Astrocyte (in vitro differentiated cells and primary cell): ENCODE measurements at regions not wholly inside any gene's neighbourhood (a gene's known extent, or its start where the extent isn't known, plus 50 kb on each side); places are given as distances from the start of the nearest gene placed in this dataset.

Source experiments
- DNase-seq: peaks from one replicate; pipeline ENCODE4 v3.0.0-alpha.2; 2010; ENCODE audit warnings: low read depth
- FAIRE-seq: peaks from 2 replicates; lab custom pipeline; 2011; peaks lifted over from hg19 to GRCh38; lab: Jason Lieb, UNC
- H2AFZ ChIP-seq: 2 replicates; pipeline ENCODE4 v1.6.0; 2012; ENCODE audit warnings: low read depth, low read length, inconsistent platforms
- H3K27ac ChIP-seq: 2 replicates; pipeline ENCODE4 v1.5.1; 2011; ENCODE audit warnings: low read depth, low read length, inconsistent platforms
- H3K27me3 ChIP-seq: 2 replicates; pipeline ENCODE4 v1.6.0; 2011; ENCODE audit warnings: low read length, inconsistent platforms; ENCODE audit not compliant: insufficient read depth
- H3K36me3 ChIP-seq: 2 replicates; pipeline ENCODE4 v1.5.1; 2011; ENCODE audit warnings: low read length, inconsistent platforms; ENCODE audit not compliant: insufficient read depth
- H3K4me1 ChIP-seq: 2 replicates; pipeline ENCODE4 v1.5.1; 2011; ENCODE audit warnings: low read length, inconsistent platforms; ENCODE audit not compliant: insufficient read depth
- H3K4me2 ChIP-seq: 2 replicates; pipeline ENCODE4 v1.6.0; 2012; ENCODE audit warnings: low read length, inconsistent platforms
- H3K4me3 ChIP-seq: 2 replicates; pipeline ENCODE4 v1.5.1; 2011; ENCODE audit warnings: low read depth, mild to moderate bottlenecking, low read length, inconsistent platforms; ENCODE audit not compliant: insufficient read depth
- H3K79me2 ChIP-seq: 2 replicates; pipeline ENCODE4 v1.6.0; 2012; ENCODE audit warnings: mild to moderate bottlenecking, low read length, inconsistent platforms; ENCODE audit not compliant: insufficient read depth
- H3K9ac ChIP-seq: 2 replicates; pipeline ENCODE4 v1.6.0; 2012; ENCODE audit warnings: mild to moderate bottlenecking, low read length, inconsistent platforms
- H3K9me3 ChIP-seq: 2 replicates; pipeline ENCODE4 v1.5.1; 2012; ENCODE audit warnings: low read depth, mild to moderate bottlenecking, low read length, inconsistent platforms; ENCODE audit not compliant: insufficient read depth
- H4K20me1 ChIP-seq: 2 replicates; pipeline ENCODE4 v1.6.0; 2012; ENCODE audit warnings: low read length, inconsistent platforms; ENCODE audit not compliant: insufficient read depth
- H3K27ac Mint-ChIP-seq: one replicate; pipeline ENCODE4 v1.8.0; 2021; ENCODE audit warnings: mild to moderate bottlenecking, mixed read lengths; ENCODE audit not compliant: unreplicated experiment
- H3K27me3 Mint-ChIP-seq: one replicate; pipeline ENCODE4 v1.8.0; 2021; ENCODE audit warnings: low read depth, mixed read lengths; ENCODE audit not compliant: unreplicated experiment
- H3K36me3 Mint-ChIP-seq: one replicate; pipeline ENCODE4 v1.8.0; 2021; ENCODE audit warnings: low read depth, mixed read lengths; ENCODE audit not compliant: unreplicated experiment
- H3K4me1 Mint-ChIP-seq: one replicate; pipeline ENCODE4 v1.8.0; 2021; ENCODE audit warnings: low read depth, mixed read lengths; ENCODE audit not compliant: unreplicated experiment
- H3K4me3 Mint-ChIP-seq: one replicate; pipeline ENCODE4 v1.8.0; 2021; ENCODE audit warnings: mild to moderate bottlenecking, moderate library complexity, mixed read lengths; ENCODE audit not compliant: unreplicated experiment
- H3K9me3 Mint-ChIP-seq: one replicate; pipeline ENCODE4 v1.8.0; 2021; ENCODE audit warnings: mild to moderate bottlenecking, mixed read lengths; ENCODE audit not compliant: unreplicated experiment
- CTCF ChIP-seq: IDR thresholded peaks from 2 replicates; pipeline ENCODE4 v1.5.1; 2011; ENCODE audit warnings: low read depth, mild to moderate bottlenecking, inconsistent platforms, low read length, moderate library complexity; ENCODE audit not compliant: insufficient read depth
- EZH2 ChIP-seq: IDR thresholded peaks from 2 replicates; pipeline ENCODE4 v1.6.1; 2012; ENCODE audit warnings: mild to moderate bottlenecking, low read length, inconsistent platforms; ENCODE audit not compliant: insufficient read depth

- Histone ChIP-seq H3K9me3 (peaks cover 2% of the 10 kb centered on the region), H3K27ac (no peak overlapping the region), H3K4me1 (peaks cover 10% of the 10 kb centered on the region), H3K27me3 (no peaks in the 10 kb centered on the region), H3K4me3 (no peak overlapping the region), H4K20me1 (no peaks in the 10 kb centered on the region), H2AFZ (no peak overlapping the region), H3K36me3 (no peaks in the 10 kb centered on the region), H3K9ac (no peak overlapping the region), H3K79me2 (no peaks in the 10 kb centered on the region), H3K4me2 (no peak overlapping the region)
- Mint-ChIP-seq H3K4me1 (peaks cover 9% of the 10 kb centered on the region), H3K27me3 (peaks cover 10% of the 10 kb centered on the region), H3K4me3 (no peak overlapping the region), H3K27ac (no peak overlapping the region), H3K9me3 (peaks cover 6% of the 10 kb centered on the region), H3K36me3 (no peaks in the 10 kb centered on the region)
- no peak for FAIRE-seq
- TF ChIP-seq EZH2 (no peak), CTCF (no peak)
- no peak for DNase-seq
Observed at GRCh38 chr1:109827986-109828385, 64.3 kb upstream of the EPS8L3 start.

GRCh38 chr1:109827466-109827865, 63.7 kb upstream of the EPS8L3 start:
- H3K79me2 ChIP-seq, result no peaks in the 10 kb centered on the region
- peaks cover 2% of the 10 kb centered on the region for H3K9me3 ChIP-seq
- H3K27ac Mint-ChIP-seq, result no peak overlapping the region
- H3K9ac ChIP-seq, result no peak overlapping the region
- H2AFZ ChIP-seq, result no peak overlapping the region
- peaks cover 11% of the 10 kb centered on the region for H3K4me1 ChIP-seq
- no peaks in the 10 kb centered on the region for H3K36me3 ChIP-seq
- H3K27me3 Mint-ChIP-seq, result peaks cover 8% of the 10 kb centered on the region
- peaks cover 5% of the 10 kb centered on the region for H3K9me3 Mint-ChIP-seq
- FAIRE-seq, result no peak
- no peaks in the 10 kb centered on the region for H3K36me3 Mint-ChIP-seq
- H3K27ac ChIP-seq, result no peak overlapping the region
- no peak for DNase-seq
- peaks cover 12% of the 10 kb centered on the region for H3K4me1 Mint-ChIP-seq
- H4K20me1 ChIP-seq, result no peaks in the 10 kb centered on the region
- no peaks in the 10 kb centered on the region for H3K27me3 ChIP-seq
- no peak overlapping the region for H3K4me3 ChIP-seq
- TF ChIP-seq EZH2 (no peak), CTCF (no peak)
- H3K4me2 ChIP-seq, result no peak overlapping the region
- no peak overlapping the region for H3K4me3 Mint-ChIP-seq

GRCh38 chr1:109826930-109827349, 63.2 kb upstream of the EPS8L3 start:
- H3K27me3 ChIP-seq, result no peaks in the 10 kb centered on the region
- no peak for FAIRE-seq

More at GRCh38 chr1:109826930-109827349, 63.2 kb upstream of the EPS8L3 start:
- Mint-ChIP-seq H3K4me1 (peaks cover 17% of the 10 kb centered on the region), H3K27me3 (peaks cover 8% of the 10 kb centered on the region), H3K9me3 (peaks cover 5% of the 10 kb centered on the region), H3K36me3 (no peaks in the 10 kb centered on the region), H3K4me3 (no peak overlapping the region), H3K27ac (no peak overlapping the region)
- Histone ChIP-seq H3K36me3 (no peaks in the 10 kb centered on the region), H3K79me2 (no peaks in the 10 kb centered on the region), H3K4me3 (no peak overlapping the region), H3K9me3 (no peaks in the 10 kb centered on the region), H3K4me2 (no peak overlapping the region), H3K9ac (no peak overlapping the region), H4K20me1 (no peaks in the 10 kb centered on the region), H3K27ac (no peak overlapping the region), H3K4me1 (peaks cover 17% of the 10 kb centered on the region), H2AFZ (no peak overlapping the region)
- TF ChIP-seq CTCF (no peak), EZH2 (no peak)
- DNase-seq, result no peak
